Upper lobe of right lung (tissue), 1 donor: ENCODE measurements at regions not wholly inside any gene's neighbourhood (a gene's known extent, or its start where the extent isn't known, plus 50 kb on each side); places are given as distances from the start of the nearest gene placed in this dataset.

ENCODE experiments used
- ATAC-seq: fragments of 200-7000 bp; cut with Tn5 transposase; one replicate; pipeline ENCODE4 v1.9.1; 2020; ENCODE audit warnings: mild to moderate bottlenecking, moderate library complexity
- DNase-seq: peaks from one replicate; pipeline ENCODE4 v3.0.0-alpha.2; 2020
- H3K27ac ChIP-seq: fragments of 200-600 bp; one replicate; pipeline ENCODE4 v1.8.0; 2022
- H3K27me3 ChIP-seq: fragments of 200-600 bp; one replicate; pipeline ENCODE4 v1.8.0; 2022; ENCODE audit warnings: mild to moderate bottlenecking
- H3K36me3 ChIP-seq: fragments of 200-600 bp; one replicate; pipeline ENCODE4 v1.8.0; 2022
- H3K4me1 ChIP-seq: fragments of 200-600 bp; one replicate; pipeline ENCODE4 v1.8.0; 2022
- H3K4me3 ChIP-seq: fragments of 200-600 bp; one replicate; pipeline ENCODE4 v1.8.0; 2022; ENCODE audit warnings: mild to moderate bottlenecking
- H3K9me3 ChIP-seq: fragments of 200-600 bp; one replicate; pipeline ENCODE4 v1.8.0; 2022
- CTCF ChIP-seq: fragments of 200-600 bp; IDR thresholded peaks from one replicate; pipeline ENCODE4 v1.8.0; 2022; ENCODE audit warnings: antibody characterized with exemption
- intact Hi-C: fragments of 100-400 bp; cut with DNase I; formaldehyde crosslinking; loops from one replicate; pipeline ENCODE4 v1.11.0; 2022
- donor health status: DM: no; HTN: yes; CAD: no; lungs with severe emphysema.

GRCh38 chr6:117215353-117216090 is 49.8 kb upstream of the VGLL2 start:
- no peak for TF ChIP-seq CTCF
- no peaks in the 10 kb centered on the region for H3K4me1 ChIP-seq
- intact Hi-C loops = no loop called here
- no peaks in the 10 kb centered on the region for H3K27me3 ChIP-seq
- no peaks in the 10 kb centered on the region for H3K36me3 ChIP-seq
- no peak overlapping the region for H3K27ac ChIP-seq
- H3K4me3 ChIP-seq = no peak overlapping the region
- no peaks in the 10 kb centered on the region for H3K9me3 ChIP-seq
- ATAC-seq (no peak), DNase-seq (no peak)
